Esophagus squamous epithelium (tissue), 4 donors: ENCODE measurements at regions not wholly inside any gene's neighbourhood (a gene's known extent, or its start where the extent isn't known, plus 50 kb on each side); places are given as distances from the start of the nearest gene placed in this dataset.

Experiments
- POLR2A ChIP-seq, 4 donors: fragments of 450-650 bp; IDR thresholded peaks; one replicate each; pipeline ENCODE4 v1.6.1; 2017; ENCODE audit warnings: antibody characterized with exemption in 4 of 4, mild to moderate bottlenecking in 4 of 4, moderate library complexity in 3 of 4
- TF ChIP-seq, protein P1 (sequence below), 6 experiments: fragments of 450-650 bp in 4 of 6; fragments of 200-600 bp in 2 of 6; sonication (generic) in 2 of 6; IDR thresholded peaks; one replicate each; pipeline ENCODE4 v1.5.1; 2016 to 2019; ENCODE audit warnings: antibody characterized with exemption in 6 of 6, mild to moderate bottlenecking in 4 of 6, moderate library complexity in 4 of 6

GRCh38 chr12:11987901-11988300, 82.8 kb upstream of the BCL2L14 start:
- no peak for TF ChIP-seq POLR2A (IDR thresholded peaks at IDR 0.05)
- TF ChIP-seq, protein P1, sequence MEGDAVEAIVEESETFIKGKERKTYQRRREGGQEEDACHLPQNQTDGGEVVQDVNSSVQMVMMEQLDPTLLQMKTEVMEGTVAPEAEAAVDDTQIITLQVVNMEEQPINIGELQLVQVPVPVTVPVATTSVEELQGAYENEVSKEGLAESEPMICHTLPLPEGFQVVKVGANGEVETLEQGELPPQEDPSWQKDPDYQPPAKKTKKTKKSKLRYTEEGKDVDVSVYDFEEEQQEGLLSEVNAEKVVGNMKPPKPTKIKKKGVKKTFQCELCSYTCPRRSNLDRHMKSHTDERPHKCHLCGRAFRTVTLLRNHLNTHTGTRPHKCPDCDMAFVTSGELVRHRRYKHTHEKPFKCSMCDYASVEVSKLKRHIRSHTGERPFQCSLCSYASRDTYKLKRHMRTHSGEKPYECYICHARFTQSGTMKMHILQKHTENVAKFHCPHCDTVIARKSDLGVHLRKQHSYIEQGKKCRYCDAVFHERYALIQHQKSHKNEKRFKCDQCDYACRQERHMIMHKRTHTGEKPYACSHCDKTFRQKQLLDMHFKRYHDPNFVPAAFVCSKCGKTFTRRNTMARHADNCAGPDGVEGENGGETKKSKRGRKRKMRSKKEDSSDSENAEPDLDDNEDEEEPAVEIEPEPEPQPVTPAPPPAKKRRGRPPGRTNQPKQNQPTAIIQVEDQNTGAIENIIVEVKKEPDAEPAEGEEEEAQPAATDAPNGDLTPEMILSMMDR (IDR thresholded peaks at IDR 0.05) = no peak
